ENCODE measurements at regions not wholly inside any gene's neighbourhood (a gene's known extent, or its start where the extent isn't known, plus 50 kb on each side); places are given as distances from the start of the nearest gene placed in this dataset.

DNA sequence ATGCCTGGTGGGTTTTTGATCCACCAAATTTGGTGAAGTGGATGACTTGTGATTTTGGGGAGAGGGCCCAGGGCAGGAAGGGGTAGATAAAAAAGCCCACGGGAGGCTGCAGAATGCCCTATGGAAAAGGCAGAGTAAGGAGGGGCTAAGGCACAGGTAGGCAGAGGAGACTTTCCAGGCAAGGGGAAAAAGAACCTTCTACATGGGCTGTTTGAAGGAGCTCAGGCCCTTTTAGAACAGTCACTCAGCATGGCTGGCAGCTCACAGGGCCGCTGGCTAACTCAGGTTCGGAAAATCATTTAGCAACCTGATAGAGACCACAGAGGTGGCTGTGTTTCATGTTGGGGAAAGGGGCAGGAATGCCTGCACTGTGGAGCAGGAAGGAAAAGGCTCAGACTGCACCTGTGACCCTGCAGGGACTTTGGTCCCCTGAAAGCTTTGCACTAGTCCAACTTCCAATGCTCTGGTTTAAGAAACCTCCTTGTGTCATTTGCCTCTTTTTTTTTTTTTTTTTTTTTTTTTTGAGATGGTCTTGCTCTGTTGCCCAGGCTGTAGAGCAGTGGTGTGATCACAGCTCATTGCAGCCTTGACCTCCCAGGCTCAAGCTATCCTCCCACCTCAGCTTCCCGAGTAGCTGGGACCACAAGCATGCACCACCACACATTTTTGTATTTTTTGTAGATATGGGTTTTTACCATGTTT lies 58.5 kb upstream of the ENAH start:
- 87% methylated on average over 4 of the region's 4 CpGs for WGBS
- H3K9me3 ChIP-seq (ENCODE audit: control insufficient read depth in 4 of 4, low read length in 3 of 4), result no peaks in the 10 kb centered on the region
- no peaks in the 10 kb centered on the region for H3K36me3 ChIP-seq (ENCODE audit: control insufficient read depth in 4 of 4, insufficient read depth in 3 of 4, low read depth in 1 of 4, low read length in 3 of 4)
- no peaks in the 10 kb centered on the region for H3K27me3 ChIP-seq (ENCODE audit: control insufficient read depth in 4 of 4, insufficient read depth in 4 of 4, low read length in 3 of 4)
- TF ChIP-seq, protein P1, sequence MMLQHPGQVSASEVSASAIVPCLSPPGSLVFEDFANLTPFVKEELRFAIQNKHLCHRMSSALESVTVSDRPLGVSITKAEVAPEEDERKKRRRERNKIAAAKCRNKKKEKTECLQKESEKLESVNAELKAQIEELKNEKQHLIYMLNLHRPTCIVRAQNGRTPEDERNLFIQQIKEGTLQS (IDR thresholded peaks at IDR 0.05), result no peak
- TF ChIP-seq HNF4A (conservative IDR thresholded peaks at IDR 0.05), result peak in 1 of 2 donors; percentile 15
- no peak overlapping the region for H3K9ac ChIP-seq (ENCODE audit: low read depth in 1 of 2, low read length in 2 of 2)
- DNase-seq (ENCODE audit: low spot score), result no peak
- H3K27ac ChIP-seq (ENCODE audit: low read depth in 1 of 2, low read length in 2 of 2), result no peak overlapping the region
- H3K4me3 ChIP-seq (ENCODE audit: low read depth in 1 of 3, low read length in 3 of 3), result no peak overlapping the region
- H3K4me1 ChIP-seq (ENCODE audit: control insufficient read depth in 4 of 4, insufficient read depth in 4 of 4, low read length in 3 of 4), result no peaks in the 10 kb centered on the region

DNA sequence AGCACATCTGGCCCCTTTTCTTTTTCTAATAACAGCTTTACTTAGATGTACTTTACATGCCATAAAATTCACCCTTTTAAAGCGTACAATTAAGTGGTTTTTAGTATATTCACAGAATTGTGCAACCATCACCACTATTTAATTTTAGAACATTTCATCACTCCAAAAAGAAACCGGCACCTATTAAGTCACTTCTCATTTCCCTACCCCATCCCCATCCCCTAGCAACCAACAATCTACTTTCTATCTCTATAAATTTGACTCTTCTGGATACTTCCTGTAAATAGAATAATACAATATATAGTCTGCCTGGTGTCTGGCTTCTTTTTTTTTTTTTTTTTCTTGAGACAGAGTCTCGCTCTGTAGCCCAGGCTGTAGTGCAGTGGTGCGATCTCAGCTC lies 59.5 kb upstream of the ENAH start:
- H3K27ac ChIP-seq (ENCODE audit: low read depth in 1 of 2, low read length in 2 of 2), result no peak overlapping the region
- DNase-seq (ENCODE audit: low spot score), result no peak
- H3K36me3 ChIP-seq (ENCODE audit: control insufficient read depth in 4 of 4, insufficient read depth in 3 of 4, low read depth in 1 of 4, low read length in 3 of 4), result no peaks in the 10 kb centered on the region
- no peaks in the 10 kb centered on the region for H3K27me3 ChIP-seq (ENCODE audit: control insufficient read depth in 4 of 4, insufficient read depth in 4 of 4, low read length in 3 of 4)
- H3K9me3 ChIP-seq (ENCODE audit: control insufficient read depth in 4 of 4, low read length in 3 of 4), result no peaks in the 10 kb centered on the region
- no peaks in the 10 kb centered on the region for H3K4me1 ChIP-seq (ENCODE audit: control insufficient read depth in 4 of 4, insufficient read depth in 4 of 4, low read length in 3 of 4)
- 61% methylated on average over 4 of the region's 4 CpGs for WGBS
- TF ChIP-seq, protein P1 (IDR thresholded peaks at IDR 0.05), result no peak
- TF ChIP-seq JUND (IDR thresholded peaks at IDR 0.05) (no peak), RXRA (IDR thresholded peaks at IDR 0.05) (no peak), FOXA1 (IDR thresholded peaks at IDR 0.05) (no peak), FOXA2 (IDR thresholded peaks at IDR 0.05) (no peak), YY1 (IDR thresholded peaks at IDR 0.05) (no peak), HNF4G (IDR thresholded peaks at IDR 0.05) (no peak), TAF1 (conservative IDR thresholded peaks at IDR 0.05) (no peak), EGR1 (IDR thresholded peaks at IDR 0.05; ENCODE audit: low read depth in 2 of 2) (no peak), SP1 (IDR thresholded peaks at IDR 0.05) (no peak)
- TF ChIP-seq, protein P2, sequence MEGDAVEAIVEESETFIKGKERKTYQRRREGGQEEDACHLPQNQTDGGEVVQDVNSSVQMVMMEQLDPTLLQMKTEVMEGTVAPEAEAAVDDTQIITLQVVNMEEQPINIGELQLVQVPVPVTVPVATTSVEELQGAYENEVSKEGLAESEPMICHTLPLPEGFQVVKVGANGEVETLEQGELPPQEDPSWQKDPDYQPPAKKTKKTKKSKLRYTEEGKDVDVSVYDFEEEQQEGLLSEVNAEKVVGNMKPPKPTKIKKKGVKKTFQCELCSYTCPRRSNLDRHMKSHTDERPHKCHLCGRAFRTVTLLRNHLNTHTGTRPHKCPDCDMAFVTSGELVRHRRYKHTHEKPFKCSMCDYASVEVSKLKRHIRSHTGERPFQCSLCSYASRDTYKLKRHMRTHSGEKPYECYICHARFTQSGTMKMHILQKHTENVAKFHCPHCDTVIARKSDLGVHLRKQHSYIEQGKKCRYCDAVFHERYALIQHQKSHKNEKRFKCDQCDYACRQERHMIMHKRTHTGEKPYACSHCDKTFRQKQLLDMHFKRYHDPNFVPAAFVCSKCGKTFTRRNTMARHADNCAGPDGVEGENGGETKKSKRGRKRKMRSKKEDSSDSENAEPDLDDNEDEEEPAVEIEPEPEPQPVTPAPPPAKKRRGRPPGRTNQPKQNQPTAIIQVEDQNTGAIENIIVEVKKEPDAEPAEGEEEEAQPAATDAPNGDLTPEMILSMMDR (IDR thresholded peaks at IDR 0.05; ENCODE audit: low read depth, low read length, missing input control), result no peak
- TF ChIP-seq, protein P3, sequence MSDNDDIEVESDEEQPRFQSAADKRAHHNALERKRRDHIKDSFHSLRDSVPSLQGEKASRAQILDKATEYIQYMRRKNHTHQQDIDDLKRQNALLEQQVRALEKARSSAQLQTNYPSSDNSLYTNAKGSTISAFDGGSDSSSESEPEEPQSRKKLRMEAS (IDR thresholded peaks at IDR 0.05), result no peak
- TF ChIP-seq, protein P4, sequence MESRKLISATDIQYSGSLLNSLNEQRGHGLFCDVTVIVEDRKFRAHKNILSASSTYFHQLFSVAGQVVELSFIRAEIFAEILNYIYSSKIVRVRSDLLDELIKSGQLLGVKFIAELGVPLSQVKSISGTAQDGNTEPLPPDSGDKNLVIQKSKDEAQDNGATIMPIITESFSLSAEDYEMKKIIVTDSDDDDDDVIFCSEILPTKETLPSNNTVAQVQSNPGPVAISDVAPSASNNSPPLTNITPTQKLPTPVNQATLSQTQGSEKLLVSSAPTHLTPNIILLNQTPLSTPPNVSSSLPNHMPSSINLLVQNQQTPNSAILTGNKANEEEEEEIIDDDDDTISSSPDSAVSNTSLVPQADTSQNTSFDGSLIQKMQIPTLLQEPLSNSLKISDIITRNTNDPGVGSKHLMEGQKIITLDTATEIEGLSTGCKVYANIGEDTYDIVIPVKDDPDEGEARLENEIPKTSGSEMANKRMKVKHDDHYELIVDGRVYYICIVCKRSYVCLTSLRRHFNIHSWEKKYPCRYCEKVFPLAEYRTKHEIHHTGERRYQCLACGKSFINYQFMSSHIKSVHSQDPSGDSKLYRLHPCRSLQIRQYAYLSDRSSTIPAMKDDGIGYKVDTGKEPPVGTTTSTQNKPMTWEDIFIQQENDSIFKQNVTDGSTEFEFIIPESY (IDR thresholded peaks at IDR 0.05), result no peak
- TF ChIP-seq, protein P5, sequence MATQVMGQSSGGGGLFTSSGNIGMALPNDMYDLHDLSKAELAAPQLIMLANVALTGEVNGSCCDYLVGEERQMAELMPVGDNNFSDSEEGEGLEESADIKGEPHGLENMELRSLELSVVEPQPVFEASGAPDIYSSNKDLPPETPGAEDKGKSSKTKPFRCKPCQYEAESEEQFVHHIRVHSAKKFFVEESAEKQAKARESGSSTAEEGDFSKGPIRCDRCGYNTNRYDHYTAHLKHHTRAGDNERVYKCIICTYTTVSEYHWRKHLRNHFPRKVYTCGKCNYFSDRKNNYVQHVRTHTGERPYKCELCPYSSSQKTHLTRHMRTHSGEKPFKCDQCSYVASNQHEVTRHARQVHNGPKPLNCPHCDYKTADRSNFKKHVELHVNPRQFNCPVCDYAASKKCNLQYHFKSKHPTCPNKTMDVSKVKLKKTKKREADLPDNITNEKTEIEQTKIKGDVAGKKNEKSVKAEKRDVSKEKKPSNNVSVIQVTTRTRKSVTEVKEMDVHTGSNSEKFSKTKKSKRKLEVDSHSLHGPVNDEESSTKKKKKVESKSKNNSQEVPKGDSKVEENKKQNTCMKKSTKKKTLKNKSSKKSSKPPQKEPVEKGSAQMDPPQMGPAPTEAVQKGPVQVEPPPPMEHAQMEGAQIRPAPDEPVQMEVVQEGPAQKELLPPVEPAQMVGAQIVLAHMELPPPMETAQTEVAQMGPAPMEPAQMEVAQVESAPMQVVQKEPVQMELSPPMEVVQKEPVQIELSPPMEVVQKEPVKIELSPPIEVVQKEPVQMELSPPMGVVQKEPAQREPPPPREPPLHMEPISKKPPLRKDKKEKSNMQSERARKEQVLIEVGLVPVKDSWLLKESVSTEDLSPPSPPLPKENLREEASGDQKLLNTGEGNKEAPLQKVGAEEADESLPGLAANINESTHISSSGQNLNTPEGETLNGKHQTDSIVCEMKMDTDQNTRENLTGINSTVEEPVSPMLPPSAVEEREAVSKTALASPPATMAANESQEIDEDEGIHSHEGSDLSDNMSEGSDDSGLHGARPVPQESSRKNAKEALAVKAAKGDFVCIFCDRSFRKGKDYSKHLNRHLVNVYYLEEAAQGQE (IDR thresholded peaks at IDR 0.05), result no peak
- H3K9ac ChIP-seq (ENCODE audit: low read depth in 1 of 2, low read length in 2 of 2), result no peak overlapping the region
- H3K4me3 ChIP-seq (ENCODE audit: low read depth in 1 of 3, low read length in 3 of 3), result no peak overlapping the region
